ENCODE measurements at regions not wholly inside any gene's neighbourhood (a gene's known extent, or its start where the extent isn't known, plus 50 kb on each side); places are given as distances from the start of the nearest gene placed in this dataset.

DNA sequence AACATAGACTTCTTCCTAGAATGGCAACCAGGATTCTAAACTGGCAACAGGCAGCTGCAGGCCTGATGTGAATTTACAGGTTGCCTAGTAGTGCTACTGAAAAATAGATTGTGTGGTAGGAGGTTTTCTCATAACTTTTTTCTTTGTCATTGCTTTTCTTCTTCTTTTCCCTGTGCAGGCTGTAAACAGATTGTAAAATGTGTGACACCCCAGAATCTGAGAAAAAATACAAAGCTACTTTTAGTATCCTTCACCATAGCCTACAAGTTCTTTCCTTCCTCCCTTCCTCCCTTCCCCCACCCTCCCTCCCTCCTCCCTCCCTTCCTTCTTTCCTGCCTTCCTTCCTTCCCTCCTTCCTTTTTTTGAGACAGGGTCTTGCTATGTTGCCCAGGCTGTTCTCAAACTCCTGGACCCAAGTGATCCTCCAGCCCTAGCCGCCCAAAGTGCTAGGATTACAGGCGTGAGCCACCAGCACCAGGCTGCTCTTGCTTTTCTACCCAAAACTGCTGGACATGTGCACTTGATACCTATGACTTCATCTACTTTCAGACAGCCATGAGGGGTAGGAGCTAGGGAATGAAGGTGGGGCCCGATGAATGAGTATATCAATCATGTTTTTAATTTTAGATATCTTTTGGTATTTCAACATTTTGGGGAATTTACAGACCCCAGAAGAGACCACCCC is 114.2 kb upstream of the EEA1 start:
- no peak for DNase-seq (ENCODE audit: low spot score)

GRCh38 chr12:93043877-93044209 is 114.7 kb upstream of the EEA1 start:
- no peak for DNase-seq (ENCODE audit: low spot score)

- no peak for DNase-seq (ENCODE audit: low spot score)
Measured at GRCh38 chr12:93047118-93047517, 118.0 kb upstream of the EEA1 start.

DNA sequence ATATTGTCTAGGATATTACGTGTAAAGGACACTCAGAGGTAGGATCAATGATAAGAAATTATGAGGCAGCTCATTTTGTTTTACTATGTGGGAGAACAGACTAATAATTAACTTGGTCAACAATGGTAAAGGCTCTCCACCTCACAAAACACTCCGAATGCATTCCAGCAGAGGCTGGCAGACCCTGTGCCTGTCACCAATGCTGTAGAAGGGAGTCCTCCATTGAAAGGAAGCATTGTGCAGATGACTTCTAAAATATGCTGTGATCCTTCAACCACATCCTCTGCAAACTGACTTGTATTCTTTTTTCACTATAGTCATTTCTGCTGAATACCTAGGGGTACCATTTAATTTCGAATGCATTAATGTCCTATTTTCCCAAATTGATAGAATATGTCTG is 119.6 kb upstream of the EEA1 start:
- DNase-seq (ENCODE audit: low spot score): no peak

DNA sequence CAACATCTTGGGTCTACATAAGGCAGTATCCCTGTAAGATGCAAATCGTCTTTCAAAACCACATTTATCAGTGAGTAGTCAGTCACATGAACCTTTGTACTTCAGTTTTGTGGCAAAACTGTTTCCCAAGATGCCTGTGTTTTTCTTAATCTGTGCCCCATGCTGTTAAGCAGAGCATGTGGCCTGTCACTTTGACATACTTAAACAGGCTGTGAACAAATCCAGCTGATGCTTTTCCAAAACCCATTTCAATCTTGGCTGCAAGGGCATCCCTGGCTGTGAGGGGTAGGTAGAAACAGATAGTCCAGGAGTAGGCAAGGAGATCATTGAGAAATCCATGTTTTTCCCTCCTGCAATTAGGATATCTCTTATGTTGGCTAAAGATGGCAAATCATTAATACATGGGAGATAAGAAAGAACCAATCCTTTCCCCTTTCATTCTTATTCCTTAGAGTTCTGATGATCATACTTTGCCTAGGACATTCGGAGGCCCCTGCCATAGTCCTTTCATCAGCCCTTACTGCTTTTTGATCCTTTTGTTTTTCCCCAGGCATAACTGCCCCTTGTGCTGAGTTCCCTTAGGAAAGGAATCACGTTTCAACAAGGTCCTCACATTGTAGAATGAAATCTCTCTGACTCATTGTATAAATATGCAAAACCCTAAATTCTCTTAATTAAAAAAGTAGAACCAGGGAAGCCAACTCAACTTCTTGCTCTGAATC is 121.1 kb upstream of the EEA1 start:
- DNase-seq (ENCODE audit: low spot score): no peak

DNA sequence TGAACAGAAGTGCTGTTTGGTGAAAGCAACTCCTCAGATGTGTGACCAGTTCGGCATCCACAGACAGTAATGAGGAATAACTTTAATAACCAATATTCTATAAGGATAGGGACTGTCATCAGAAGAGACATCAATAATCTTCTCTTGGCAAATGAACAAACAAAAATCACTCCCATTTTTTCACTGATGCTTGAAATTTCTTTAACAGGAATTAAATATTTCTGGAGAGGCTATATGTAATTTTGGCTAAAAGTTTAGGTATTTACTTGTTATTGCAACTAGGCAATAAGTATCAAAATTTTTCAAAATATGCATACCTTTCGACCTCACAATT is 121.6 kb upstream of the EEA1 start:
- no peak for DNase-seq (ENCODE audit: low spot score)

DNA sequence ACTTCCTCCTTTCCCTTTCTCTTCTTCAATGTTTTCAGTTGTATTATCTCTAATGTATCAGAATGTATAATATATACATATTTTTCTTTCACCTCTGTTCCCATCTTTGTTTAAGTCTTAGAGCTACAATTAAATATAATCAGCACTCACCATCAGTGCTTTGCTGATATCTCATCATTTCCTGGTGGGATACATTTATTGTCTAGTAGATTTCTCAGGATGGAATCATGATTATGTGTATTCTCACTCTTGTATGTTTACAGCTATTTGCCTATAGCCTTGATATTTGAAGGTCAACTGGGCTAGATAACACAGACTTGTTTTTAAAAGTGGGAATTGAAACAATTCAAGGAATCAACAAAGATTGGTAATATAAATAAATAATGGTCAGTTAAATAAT is 124.9 kb upstream of the EEA1 start:
- DNase-seq (ENCODE audit: low spot score): no peak

GRCh38 chr12:93055221-93055620 is 126.1 kb upstream of the EEA1 start:
- DNase-seq (ENCODE audit: low spot score): no peak

- no peak for DNase-seq (ENCODE audit: low spot score)
Measured at GRCh38 chr12:93056971-93057535, 128.0 kb upstream of the EEA1 start.

DNA sequence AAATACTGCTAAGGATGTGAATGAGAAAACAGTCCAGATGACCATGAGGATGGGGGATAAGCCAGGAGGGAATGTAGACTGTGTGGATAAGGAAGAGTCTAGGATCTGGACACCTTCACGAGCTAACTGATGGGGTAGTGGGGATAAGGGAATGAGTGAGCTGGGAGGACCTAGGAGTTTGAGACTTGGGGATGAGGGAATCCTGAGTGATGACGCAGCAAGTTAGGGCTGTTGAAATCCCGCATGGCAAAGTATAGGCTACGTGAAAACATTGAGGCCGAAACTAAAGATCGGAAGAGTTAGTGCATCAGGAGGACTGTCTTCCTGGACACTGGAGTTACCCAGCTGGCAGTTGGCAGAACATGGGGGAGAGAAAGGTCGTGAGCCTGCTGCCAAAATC is 129.2 kb upstream of the EEA1 start:
- DNase-seq (ENCODE audit: low spot score): no peak

DNA sequence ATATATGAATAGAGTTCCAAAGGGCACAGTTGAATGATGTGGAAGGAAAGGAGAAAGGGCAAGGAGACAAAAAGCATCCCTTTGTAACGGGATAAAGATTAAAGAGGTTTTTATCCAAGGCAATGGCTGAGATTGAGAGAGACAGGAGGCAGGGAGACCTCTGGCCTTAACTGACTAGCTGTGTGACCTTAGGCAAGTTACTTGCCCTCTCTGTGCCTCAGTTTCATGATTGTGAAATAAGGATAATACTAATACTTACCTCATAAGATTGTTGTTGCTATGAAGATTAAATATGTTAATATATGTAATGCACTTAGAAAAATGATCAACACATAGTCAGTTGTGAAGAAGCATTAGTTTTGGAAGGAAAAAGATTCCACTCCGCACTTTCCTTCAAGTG is 130.2 kb upstream of the EEA1 start:
- DNase-seq (ENCODE audit: low spot score): no peak

- DNase-seq (ENCODE audit: low spot score): peak; percentile 31
Measured at GRCh38 chr12:93059925-93060665, 131.0 kb upstream of the EEA1 start.

- no peak for DNase-seq (ENCODE audit: low spot score)
Measured at GRCh38 chr12:93060666-93061472, 131.8 kb upstream of the EEA1 start.

- DNase-seq (ENCODE audit: low spot score): no peak
Measured at GRCh38 chr12:93061473-93062419, 132.7 kb upstream of the EEA1 start.

DNA sequence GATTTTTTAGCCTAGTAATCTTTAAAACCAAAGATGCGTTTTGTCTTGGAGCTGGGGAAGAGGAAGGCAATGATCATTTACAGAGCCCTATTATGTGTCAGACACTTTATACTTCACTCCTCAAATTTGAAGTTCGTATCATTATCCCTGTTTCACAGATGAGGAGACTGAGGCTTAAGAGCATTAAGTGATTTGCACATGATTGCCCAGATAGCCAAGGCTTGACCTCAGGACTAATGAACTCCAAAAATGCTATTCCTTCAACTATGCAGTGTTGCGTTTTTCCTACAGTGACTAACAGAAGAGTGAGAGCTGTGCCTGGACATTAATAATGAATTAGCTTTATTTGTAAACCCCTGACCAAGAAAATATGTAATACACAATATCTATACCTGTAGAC is 136.8 kb upstream of the EEA1 start:
- no peak for DNase-seq (ENCODE audit: low spot score)

DNA sequence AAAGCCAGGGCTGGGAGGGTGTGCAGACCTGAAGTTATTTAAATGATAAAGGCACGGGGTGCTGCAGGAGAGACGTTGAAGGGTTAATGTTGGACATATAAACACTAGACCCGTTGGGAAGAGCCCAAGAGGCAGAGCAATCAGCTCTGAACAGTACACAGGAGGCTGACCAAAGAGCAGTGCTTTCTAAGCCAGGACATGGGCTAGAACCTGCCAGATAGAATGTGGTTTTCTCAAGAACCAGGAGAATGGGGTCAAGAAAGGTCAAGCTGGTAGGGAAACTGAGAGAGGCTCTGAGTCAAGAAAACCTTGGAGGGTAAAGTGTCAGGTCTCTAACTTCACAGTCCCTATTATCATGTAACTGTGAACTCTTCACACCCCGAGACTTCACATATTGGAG is 143.2 kb upstream of the EEA1 start:
- DNase-seq (ENCODE audit: low spot score): no peak

- no peak for DNase-seq (ENCODE audit: low spot score)
Measured at GRCh38 chr12:93073324-93073723, 144.2 kb upstream of the EEA1 start.

GRCh38 chr12:93078059-93078458 is 149.0 kb upstream of the EEA1 start:
- DNase-seq (ENCODE audit: low spot score): no peak

GRCh38 chr12:93078577-93078976 is 149.5 kb upstream of the EEA1 start:
- DNase-seq (ENCODE audit: low spot score): no peak

DNA sequence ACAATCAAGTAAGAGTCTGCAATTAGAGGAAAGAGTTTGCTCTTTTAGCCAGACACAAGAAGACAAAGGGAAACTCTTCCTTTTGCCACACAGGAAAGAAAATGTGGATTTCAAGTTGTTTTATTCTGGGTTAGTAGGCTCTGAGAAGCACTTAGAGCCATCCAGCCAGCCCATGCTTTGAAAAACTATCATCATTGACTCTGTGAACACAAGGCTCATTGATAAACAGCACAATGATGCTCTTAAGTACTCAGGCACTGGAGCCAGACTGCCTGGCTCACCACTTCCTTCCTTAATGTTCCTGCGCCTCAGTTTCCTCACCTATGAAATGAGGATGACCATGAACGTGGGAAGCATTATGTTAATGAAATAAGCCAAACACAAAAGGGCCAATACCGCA is 150.2 kb upstream of the EEA1 start:
- no peak for DNase-seq (ENCODE audit: low spot score)

- DNase-seq (ENCODE audit: low spot score): no peak
Measured at GRCh38 chr12:93079976-93080375, 150.9 kb upstream of the EEA1 start.
